Neural cell (in vitro differentiated cells): ENCODE measurements at regions not wholly inside any gene's neighbourhood (a gene's known extent, or its start where the extent isn't known, plus 50 kb on each side); places are given as distances from the start of the nearest gene placed in this dataset.

Experiments used
- H2AFZ ChIP-seq: fragments of 200-600, 300-800 bp; sonication (generic), shearing (Covaris generic); 2 replicates; pipeline ENCODE4 v1.6.0; 2014; ENCODE audit warnings: low read depth, mild to moderate bottlenecking, antibody characterized with exemption, low read length, moderate library complexity
- H3F3A ChIP-seq: fragments of 200-600 bp; shearing (Covaris generic); 2 replicates; pipeline ENCODE4 v1.6.1; 2016; ENCODE audit warnings: mild to moderate bottlenecking, moderate library complexity, mixed read lengths, antibody characterized with exemption, low read length; ENCODE audit not compliant: insufficient read depth, poor library complexity, severe bottlenecking
- H3K27ac ChIP-seq: fragments of 200-600, 300-800 bp; sonication (generic), shearing (Covaris generic); 2 replicates; pipeline ENCODE4 v1.5.1; 2014; ENCODE audit warnings: mild to moderate bottlenecking, low read length, moderate library complexity
- H3K27me3 ChIP-seq: fragments of 300-800, 200-600 bp; sonication (generic), shearing (Covaris generic); 2 replicates; pipeline ENCODE4 v1.6.0; 2014; ENCODE audit warnings: mild to moderate bottlenecking, low read depth, low read length, moderate library complexity; ENCODE audit not compliant: insufficient read depth
- H3K36me3 ChIP-seq: fragments of 300-800, 200-600 bp; sonication (generic), shearing (Covaris generic); 2 replicates; pipeline ENCODE4 v1.5.1; 2014; ENCODE audit warnings: mild to moderate bottlenecking, antibody characterized with exemption, low read length, moderate library complexity; ENCODE audit not compliant: insufficient read depth
- H3K4me2 ChIP-seq: fragments of 300-800, 200-600 bp; sonication (generic), shearing (Covaris generic); 2 replicates; pipeline ENCODE4 v1.6.0; 2014; ENCODE audit warnings: mild to moderate bottlenecking, low read length
- H3K4me3 ChIP-seq: fragments of 300-800, 200-600 bp; sonication (generic), shearing (Covaris generic); 2 replicates; pipeline ENCODE4 v1.5.1; 2014; ENCODE audit warnings: mild to moderate bottlenecking, low read length, moderate library complexity
- H3K79me2 ChIP-seq: fragments of 200-600 bp; shearing (Covaris generic); replicated peaks from 2 replicates; pipeline ENCODE4 v1.6.0; 2014; ENCODE audit warnings: mild to moderate bottlenecking, low read length, moderate library complexity; ENCODE audit not compliant: insufficient read depth
- H3K9ac ChIP-seq: fragments of 300-800, 200-600 bp; sonication (generic), shearing (Covaris generic); 2 replicates; pipeline ENCODE4 v1.6.1; 2016; ENCODE audit warnings: mild to moderate bottlenecking, low read length, mixed read lengths
- H3K9me2 ChIP-seq: fragments of 200-600 bp; shearing (Covaris generic); 2 replicates; pipeline ENCODE4 v1.6.1; 2016; ENCODE audit warnings: mild to moderate bottlenecking, low read length, mixed read lengths; ENCODE audit not compliant: insufficient read depth
- H3K9me3 ChIP-seq: fragments of 200-600, 300-800 bp; sonication (generic), shearing (Covaris generic); 2 replicates; pipeline ENCODE4 v1.6.1; 2016; ENCODE audit warnings: mild to moderate bottlenecking, mixed run types, low read length, moderate library complexity, mixed read lengths
- H4K20me1 ChIP-seq: fragments of 200-600 bp; shearing (Covaris generic); 2 replicates; pipeline ENCODE4 v1.6.1; 2016; ENCODE audit warnings: mild to moderate bottlenecking, mixed run types; ENCODE audit not compliant: insufficient read depth
- EP300 ChIP-seq: fragments of 450-650 bp; conservative IDR thresholded peaks from 2 replicates; pipeline ENCODE4 v1.6.1; 2014; ENCODE audit warnings: antibody characterized with exemption, mild to moderate bottlenecking, moderate library complexity; ENCODE audit not compliant: poor library complexity, severe bottlenecking
- EZH2 ChIP-seq: fragments of 200-600, 300-800 bp; shearing (Covaris generic), sonication (generic); IDR thresholded peaks from 2 replicates; pipeline ENCODE4 v1.6.1; 2014; ENCODE audit warnings: antibody characterized with exemption, low read length, borderline replicate concordance, mild to moderate bottlenecking; ENCODE audit not compliant: insufficient read depth, poor library complexity, severe bottlenecking
- MXI1 ChIP-seq: fragments of 450-650 bp; conservative IDR thresholded peaks from 2 replicates; pipeline ENCODE4 v1.6.1; 2014; ENCODE audit warnings: antibody characterized with exemption, mild to moderate bottlenecking; ENCODE audit not compliant: poor library complexity, severe bottlenecking
- POLR2AphosphoS5 ChIP-seq: IDR thresholded peaks from 2 replicates; pipeline ENCODE4 v1.6.1; 2012
- RAD21 ChIP-seq: fragments of 450-650 bp; conservative IDR thresholded peaks from 2 replicates; pipeline ENCODE4 v1.6.1; 2014; ENCODE audit warnings: antibody characterized with exemption, mild to moderate bottlenecking, moderate library complexity
- TAF1 ChIP-seq: IDR thresholded peaks from 2 replicates; pipeline ENCODE4 v1.6.1; 2012; ENCODE audit warnings: low read depth
- TF ChIP-seq, protein P1 (sequence below): IDR thresholded peaks from 2 replicates; pipeline ENCODE4 v1.6.1; 2012; ENCODE audit warnings: borderline replicate concordance
- TF ChIP-seq, protein P2 (sequence below): fragments of 450-650 bp; IDR thresholded peaks from 2 replicates; pipeline ENCODE4 v1.5.1; 2014; ENCODE audit warnings: antibody characterized with exemption, mild to moderate bottlenecking, moderate library complexity; ENCODE audit not compliant: poor library complexity, severe bottlenecking

DNA sequence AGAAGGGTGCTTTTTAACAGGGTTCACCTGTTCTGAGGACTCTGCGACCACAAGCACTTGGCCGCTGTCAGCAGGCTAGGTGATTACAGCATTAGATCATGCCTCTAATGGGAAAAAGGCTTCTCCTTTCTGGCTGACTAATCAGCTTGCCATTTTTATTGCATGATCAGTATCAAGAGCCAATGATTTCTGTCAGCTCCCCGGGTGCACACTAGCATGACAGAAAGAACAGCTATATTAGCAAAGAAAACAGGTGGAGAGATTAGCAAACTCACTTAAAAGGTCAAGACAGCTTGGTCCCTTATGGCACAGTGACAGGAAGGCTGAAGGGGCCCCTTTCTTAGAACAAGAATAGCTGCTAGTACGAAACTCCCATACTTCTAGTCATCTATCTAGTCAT lies 170.0 kb downstream of the SMIM20 start:
- Histone ChIP-seq H3K9me3 (no peaks in the 10 kb centered on the region), H3K4me2 (no peak overlapping the region), H3F3A (no peaks in the 10 kb centered on the region), H3K27ac (no peak overlapping the region), H3K4me3 (no peak overlapping the region), H2AFZ (no peak overlapping the region), H4K20me1 (no peaks in the 10 kb centered on the region), H3K79me2 (no peaks in the 10 kb centered on the region), H3K9me2 (no peaks in the 10 kb centered on the region), H3K27me3 (no peaks in the 10 kb centered on the region), H3K36me3 (no peaks in the 10 kb centered on the region), H3K9ac (no peak overlapping the region)
- TF ChIP-seq EP300 (no peak), MXI1 (no peak), POLR2AphosphoS5 (peak; percentile 28), EZH2 (no peak), TAF1 (no peak), RAD21 (no peak)
- TF ChIP-seq, protein P1, sequence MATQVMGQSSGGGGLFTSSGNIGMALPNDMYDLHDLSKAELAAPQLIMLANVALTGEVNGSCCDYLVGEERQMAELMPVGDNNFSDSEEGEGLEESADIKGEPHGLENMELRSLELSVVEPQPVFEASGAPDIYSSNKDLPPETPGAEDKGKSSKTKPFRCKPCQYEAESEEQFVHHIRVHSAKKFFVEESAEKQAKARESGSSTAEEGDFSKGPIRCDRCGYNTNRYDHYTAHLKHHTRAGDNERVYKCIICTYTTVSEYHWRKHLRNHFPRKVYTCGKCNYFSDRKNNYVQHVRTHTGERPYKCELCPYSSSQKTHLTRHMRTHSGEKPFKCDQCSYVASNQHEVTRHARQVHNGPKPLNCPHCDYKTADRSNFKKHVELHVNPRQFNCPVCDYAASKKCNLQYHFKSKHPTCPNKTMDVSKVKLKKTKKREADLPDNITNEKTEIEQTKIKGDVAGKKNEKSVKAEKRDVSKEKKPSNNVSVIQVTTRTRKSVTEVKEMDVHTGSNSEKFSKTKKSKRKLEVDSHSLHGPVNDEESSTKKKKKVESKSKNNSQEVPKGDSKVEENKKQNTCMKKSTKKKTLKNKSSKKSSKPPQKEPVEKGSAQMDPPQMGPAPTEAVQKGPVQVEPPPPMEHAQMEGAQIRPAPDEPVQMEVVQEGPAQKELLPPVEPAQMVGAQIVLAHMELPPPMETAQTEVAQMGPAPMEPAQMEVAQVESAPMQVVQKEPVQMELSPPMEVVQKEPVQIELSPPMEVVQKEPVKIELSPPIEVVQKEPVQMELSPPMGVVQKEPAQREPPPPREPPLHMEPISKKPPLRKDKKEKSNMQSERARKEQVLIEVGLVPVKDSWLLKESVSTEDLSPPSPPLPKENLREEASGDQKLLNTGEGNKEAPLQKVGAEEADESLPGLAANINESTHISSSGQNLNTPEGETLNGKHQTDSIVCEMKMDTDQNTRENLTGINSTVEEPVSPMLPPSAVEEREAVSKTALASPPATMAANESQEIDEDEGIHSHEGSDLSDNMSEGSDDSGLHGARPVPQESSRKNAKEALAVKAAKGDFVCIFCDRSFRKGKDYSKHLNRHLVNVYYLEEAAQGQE, result no peak
- TF ChIP-seq, protein P2, sequence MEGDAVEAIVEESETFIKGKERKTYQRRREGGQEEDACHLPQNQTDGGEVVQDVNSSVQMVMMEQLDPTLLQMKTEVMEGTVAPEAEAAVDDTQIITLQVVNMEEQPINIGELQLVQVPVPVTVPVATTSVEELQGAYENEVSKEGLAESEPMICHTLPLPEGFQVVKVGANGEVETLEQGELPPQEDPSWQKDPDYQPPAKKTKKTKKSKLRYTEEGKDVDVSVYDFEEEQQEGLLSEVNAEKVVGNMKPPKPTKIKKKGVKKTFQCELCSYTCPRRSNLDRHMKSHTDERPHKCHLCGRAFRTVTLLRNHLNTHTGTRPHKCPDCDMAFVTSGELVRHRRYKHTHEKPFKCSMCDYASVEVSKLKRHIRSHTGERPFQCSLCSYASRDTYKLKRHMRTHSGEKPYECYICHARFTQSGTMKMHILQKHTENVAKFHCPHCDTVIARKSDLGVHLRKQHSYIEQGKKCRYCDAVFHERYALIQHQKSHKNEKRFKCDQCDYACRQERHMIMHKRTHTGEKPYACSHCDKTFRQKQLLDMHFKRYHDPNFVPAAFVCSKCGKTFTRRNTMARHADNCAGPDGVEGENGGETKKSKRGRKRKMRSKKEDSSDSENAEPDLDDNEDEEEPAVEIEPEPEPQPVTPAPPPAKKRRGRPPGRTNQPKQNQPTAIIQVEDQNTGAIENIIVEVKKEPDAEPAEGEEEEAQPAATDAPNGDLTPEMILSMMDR, result no peak

DNA sequence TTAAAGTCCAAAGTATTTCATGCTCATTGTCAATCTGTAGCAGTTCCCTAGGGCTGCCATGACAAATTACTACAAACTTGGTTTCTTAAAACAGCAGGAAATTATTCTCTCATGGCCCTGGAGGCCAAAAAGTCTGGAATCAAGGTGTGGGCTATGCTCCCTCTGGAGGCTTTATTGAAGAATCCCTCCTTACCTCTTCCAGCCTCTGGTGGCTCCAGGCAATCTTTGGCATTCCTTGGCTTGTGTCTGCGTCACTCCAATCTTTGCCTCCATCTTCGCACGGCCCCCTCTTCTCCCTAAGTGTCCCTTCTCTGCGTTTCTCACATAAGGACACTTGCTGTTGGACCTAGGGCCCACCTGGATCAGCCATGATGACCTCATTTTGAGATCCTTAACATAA lies 170.4 kb downstream of the SMIM20 start:
- Histone ChIP-seq H3K27ac (no peak overlapping the region), H3K27me3 (no peaks in the 10 kb centered on the region), H3K9me2 (no peaks in the 10 kb centered on the region), H3K36me3 (no peaks in the 10 kb centered on the region), H3K4me3 (no peak overlapping the region), H3K9me3 (no peaks in the 10 kb centered on the region), H3F3A (no peaks in the 10 kb centered on the region), H4K20me1 (no peaks in the 10 kb centered on the region), H3K4me2 (no peak overlapping the region), H3K9ac (no peak overlapping the region), H3K79me2 (no peaks in the 10 kb centered on the region), H2AFZ (no peak overlapping the region)
- TF ChIP-seq, protein P2, result no peak
- TF ChIP-seq POLR2AphosphoS5, result no peak
- TF ChIP-seq, protein P1, result no peak
- no peak for TF ChIP-seq MXI1
